ENCODE measurements at regions not wholly inside any gene's neighbourhood (a gene's known extent, or its start where the extent isn't known, plus 50 kb on each side); places are given as distances from the start of the nearest gene placed in this dataset.

DNA sequence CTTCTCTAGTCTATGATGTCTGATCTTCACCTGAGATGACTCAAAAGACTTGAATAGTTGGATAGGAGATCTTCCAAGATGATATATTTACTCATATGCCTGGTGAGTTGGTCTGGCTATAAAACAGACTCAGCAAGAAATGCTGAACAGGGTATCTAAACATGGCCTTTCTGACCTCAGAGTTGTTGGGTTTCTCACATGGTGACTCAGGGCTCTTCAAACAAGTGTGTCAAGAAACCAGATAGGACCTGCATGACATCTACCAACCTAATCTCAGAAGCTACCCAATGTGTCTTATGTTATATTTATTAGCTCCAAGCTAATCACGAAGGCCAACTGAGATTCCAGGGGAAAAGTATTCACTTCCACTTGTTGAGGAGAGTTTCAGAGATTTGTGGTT is 1477.3 kb downstream of the CDH8 start:
- no peak for TF ChIP-seq POLR2A (IDR thresholded peaks at IDR 0.05)
- no peak for TF ChIP-seq CTCF (IDR thresholded peaks at IDR 0.05)

Measured in ovary (tissue), 3 donors.